Kidney capillary endothelial cell (primary cell): ENCODE measurements at regions not wholly inside any gene's neighbourhood (a gene's known extent, or its start where the extent isn't known, plus 50 kb on each side); places are given as distances from the start of the nearest gene placed in this dataset.

Experiments used
- DNase-seq: peaks from one replicate; pipeline ENCODE4 v3.0.0-alpha.2; 2018; ENCODE audit warnings: low spot score

DNA sequence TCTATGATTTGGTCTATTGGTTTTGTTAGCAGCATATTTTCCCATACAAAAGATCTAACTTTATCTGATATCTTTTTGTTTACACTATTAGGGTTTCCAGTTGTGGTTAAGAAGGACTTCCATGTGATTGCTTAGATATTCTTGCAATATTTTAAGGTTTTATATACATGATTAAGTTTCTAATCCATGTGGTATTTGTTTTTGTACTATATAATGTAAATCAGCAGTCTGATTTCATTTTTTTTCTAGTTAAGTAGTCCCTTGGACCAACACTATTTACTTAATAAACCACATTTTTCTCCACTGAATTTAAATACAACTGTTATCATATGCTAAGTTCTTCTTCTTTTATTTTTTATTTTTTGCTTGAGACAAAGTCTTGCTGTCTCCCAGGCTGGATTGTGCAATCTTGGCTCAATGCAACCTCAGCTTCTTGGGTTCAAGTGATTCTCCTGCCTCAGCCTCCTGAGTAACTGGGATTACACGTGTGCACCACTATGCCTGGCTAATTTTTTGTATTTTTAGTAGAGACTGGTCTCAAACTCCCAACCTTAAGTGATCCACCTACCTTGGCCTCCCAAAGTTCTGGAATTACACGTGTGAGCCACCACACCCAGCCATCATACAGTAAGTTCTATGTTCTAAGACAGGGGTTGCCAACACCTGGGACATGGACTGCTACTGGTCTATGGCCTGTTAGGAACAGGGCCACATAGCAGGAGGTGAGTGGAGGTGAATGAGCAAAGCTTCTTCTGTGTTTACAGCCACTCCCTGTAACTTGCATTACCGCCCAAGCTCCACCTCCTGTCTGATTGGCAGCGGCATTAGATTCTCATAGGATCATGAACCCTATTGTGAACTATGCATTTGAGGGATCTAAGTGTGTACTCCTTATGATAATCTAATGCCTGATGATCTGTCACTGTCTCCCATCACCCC, 58.5 kb upstream of the RAB27B start:
- no peak for DNase-seq

DNA sequence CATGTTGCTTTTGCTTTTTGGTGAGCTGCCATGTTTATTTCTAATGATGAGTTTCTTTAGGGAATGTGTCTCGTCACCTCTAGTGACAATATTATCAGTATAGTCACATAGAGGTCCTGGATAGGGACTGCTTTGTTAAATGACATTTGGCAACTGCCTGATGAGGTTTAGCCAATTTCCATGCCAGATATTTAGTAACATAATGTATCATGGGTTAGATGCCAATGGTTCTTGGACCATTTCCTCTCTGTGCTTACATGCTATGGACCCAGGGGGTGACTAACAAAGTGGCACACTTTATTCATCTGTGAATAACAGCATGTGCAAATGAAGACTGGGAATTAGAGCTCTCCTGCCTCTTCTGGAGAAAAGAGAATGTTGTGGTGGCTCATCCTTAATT, 56.2 kb upstream of the RAB27B start:
- DNase-seq: no peak

DNA sequence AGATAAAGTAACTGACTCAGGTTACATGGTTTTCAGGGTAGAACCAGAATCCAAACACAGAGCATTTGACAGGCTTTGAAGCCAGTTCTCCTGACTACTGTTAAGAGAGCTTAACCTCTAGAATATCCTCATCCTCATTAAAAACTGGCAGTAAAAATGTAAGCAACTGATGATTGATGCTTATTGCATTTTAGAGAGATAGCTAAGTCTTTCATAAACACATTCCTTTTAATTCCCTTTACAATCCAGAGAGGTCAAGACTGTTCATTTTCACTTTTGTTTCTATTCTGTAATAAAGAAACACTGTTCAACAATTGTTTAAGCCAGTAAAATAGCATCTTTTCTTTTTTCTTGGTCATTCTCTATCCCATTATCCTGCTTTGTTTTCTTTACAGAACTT, 53.9 kb upstream of the RAB27B start:
- DNase-seq: no peak

DNA sequence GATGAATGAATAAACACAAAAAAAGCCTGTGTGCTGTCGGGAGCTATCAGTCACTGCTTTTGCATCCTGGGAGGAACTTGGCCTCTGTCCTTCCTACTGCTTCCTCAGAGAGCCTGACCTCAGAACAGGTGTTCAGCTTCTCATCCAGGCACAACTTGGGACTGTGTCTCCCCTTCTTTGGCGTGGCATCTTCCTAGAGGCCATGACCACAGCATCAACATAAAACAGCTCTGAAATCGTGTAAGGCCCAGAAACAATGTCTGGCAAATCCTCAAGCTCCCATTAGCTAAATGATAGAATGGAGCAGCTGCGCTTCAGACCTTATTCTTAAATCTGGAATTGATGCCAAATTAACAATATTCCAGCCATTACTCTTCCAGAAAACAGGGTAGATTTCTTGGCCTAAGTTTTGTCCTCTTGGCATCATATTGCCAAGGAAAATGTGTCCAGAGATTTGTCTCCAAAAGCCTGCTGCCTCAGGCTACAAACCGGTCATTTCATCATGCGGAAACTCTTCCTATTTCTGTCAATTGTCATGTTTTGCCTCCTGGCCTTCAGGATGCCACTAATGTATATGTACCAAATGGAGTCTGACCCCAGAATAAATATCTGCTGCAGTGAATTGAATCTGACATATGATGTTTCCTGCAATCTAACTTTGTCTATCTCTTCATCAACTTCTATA, 53.2 kb upstream of the RAB27B start:
- DNase-seq: no peak

DNA sequence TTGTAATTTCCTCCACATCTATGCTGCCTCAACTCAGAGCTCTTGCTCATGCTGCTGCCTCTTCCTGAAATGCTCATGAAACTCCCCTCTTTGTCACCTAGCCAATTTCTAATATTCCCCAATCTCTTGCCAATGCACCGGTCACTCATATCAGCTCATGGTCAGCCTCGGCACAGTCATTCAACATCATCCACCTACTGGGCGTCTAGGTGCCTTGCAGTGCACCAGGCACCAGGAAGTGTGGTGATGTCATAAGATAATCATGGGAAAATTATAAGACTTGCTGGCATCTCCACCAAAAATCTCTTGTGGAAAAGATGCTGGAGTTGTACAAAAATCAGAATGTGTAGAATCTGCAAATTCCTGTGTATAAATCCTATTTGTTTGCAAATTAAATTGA, 52.6 kb upstream of the RAB27B start:
- DNase-seq: peak; percentile 57

DNA sequence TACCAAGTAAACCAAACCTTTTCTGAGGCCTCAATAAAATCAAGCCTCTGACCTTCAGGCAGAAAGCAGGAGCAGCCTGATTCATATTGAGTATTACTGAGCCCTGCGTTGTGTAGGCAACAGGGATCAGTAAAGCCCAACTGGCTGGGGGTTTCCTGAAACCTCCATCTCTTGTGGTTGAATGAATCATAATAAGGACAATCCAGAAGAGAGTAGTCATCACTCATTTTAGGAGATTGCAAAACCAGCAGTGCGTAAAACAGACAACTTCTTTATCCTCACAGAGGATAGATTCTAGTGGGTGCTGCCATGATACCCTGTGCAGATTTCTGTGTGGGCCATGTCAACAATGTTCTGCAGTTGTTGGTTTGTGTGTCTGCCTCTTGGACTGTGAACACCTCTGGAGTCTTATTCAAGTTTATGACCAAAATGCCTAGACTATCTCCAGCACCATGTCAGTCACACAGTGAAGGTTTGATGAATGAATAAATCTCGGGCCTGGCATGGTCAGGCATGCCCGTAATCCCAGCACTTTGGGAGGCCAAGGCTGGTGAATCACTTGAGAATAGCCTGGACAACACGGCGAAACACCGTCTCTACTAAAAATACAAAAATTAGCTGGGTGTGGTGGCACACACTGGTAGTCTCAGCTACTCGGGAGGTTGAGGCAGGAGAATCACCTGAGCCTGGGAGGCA, 51.8 kb upstream of the RAB27B start:
- peak; percentile 84 for DNase-seq

DNA sequence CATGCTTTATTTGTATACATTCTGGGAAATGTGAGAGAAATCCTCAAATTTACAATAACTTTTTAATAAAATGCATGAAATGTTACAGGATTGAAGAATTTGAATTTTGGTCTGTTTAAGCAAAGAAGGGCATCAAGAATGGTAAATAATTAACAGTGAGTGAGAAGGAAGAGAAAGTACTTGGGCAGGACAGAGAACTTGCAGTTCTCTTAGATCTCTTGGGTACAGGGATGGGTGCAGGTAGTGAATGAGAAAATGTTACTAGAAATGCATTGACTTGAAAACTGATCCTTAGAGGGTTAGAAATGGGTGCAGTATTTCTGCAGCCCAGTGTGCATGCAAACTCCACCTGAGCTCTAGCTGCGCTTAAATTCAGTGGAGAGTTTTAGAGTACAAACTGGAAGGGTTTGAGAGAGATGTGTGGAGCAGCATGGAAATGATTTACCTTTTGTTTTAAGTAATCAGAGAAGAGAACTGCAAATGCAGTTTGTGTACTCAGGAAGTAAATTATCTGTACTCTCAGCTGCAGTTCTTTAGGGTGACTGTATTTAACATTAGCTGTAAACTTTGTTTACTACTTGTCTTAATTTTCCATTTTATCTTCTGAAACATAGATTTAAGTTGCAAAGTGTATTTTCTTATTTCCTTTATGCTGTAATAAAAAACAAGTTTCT, 51.0 kb upstream of the RAB27B start:
- no peak for DNase-seq

DNA sequence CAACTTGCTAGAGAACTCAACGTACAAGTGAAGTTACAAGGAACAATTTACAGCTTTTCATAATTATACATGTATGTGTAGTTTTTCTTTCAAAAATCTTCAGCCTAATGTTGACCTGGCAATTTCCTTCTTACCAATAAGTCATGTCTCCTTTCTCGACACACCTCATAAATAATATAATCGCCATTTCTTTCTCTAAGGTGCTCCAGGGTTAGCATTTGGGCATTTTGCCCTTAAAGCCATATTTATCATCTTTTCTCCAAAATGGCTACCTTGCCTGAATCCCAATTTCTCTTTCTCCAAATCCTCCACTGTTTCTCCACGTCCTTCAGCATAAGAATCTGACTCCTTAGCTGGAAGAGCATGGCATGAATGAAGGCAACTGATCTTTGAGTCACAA, 50.3 kb upstream of the RAB27B start:
- no peak for DNase-seq
